HG02885 (cell line): ENCODE measurements at regions not wholly inside any gene's neighbourhood (a gene's known extent, or its start where the extent isn't known, plus 50 kb on each side); places are given as distances from the start of the nearest gene placed in this dataset.

ENCODE experiments used
- ATAC-seq: cut with Tn5 transposase; IDR thresholded peaks from one replicate; pipeline ENCODE4 v1.9.1; 2021; ENCODE audit warnings: mild to moderate bottlenecking; ENCODE audit not compliant: unreplicated experiment, poor library complexity

DNA sequence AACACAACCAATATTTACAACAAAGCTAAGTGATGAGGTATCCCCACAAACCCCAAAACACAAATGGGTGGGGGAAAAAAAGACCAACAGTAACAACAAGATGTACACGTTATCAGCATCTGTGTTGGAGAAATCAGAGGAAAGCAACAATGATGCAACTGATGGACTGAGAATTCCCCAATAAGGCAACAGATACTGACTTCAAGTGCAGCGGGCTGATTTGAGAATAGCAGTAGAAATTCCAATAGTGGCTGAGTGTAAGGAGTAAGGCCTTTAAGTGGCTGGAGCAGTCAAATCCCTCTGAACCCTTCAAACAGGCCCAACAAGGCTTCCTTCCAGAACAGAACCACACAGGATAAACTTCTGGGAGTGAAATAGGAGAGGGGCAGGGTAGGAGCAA lies 97.6 kb downstream of the TM2D1 start:
- no peak for ATAC-seq

DNA sequence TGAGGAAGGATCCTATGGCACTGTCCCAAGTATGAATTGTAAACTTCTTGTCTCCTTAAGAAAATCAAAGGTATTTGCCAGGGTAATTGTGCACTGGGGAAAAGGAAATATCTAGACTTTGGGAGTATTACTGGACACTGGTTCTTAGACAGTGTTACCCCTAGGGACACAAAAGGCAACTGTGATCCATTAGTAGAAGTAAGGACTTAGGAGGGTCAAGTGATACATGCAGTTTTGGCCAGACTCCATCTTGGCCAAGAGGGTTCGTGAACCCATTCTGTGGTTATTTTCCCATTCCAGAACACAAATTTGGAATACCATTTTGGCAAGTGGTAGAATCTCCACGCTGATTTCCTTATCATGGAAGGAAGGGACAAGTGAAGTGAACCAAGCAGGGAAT lies 98.1 kb downstream of the TM2D1 start:
- no peak for ATAC-seq

GRCh38 chr1:61623852-61624251 lies 101.1 kb downstream of the TM2D1 start:
- ATAC-seq, result no peak

DNA sequence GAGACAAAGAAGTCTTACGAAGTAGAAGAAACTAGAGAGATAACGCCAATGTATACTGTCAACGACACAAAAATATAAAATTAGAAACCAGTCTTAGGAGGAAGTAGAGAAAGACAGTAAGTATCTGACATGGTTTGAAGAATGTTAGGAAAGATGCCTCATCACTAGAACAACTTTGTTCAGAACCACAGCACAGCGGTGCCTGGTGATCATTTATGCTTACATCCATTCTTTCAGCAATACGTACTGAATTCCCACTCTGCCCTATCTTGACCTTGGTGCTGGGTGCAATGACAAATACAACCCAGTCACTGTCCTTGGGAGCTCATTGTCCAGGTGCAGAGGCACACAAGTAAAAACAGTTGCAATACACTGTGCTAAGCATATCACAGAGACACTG lies 104.4 kb downstream of the TM2D1 start:
- ATAC-seq, result no peak

- ATAC-seq, result no peak
Observed at GRCh38 chr1:61618755-61619154, 106.2 kb downstream of the TM2D1 start.

- ATAC-seq, result no peak
Observed at GRCh38 chr1:61618193-61618592, 106.7 kb downstream of the TM2D1 start.

- ATAC-seq, result no peak
Observed at GRCh38 chr1:61616830-61617229, 108.1 kb downstream of the TM2D1 start.

DNA sequence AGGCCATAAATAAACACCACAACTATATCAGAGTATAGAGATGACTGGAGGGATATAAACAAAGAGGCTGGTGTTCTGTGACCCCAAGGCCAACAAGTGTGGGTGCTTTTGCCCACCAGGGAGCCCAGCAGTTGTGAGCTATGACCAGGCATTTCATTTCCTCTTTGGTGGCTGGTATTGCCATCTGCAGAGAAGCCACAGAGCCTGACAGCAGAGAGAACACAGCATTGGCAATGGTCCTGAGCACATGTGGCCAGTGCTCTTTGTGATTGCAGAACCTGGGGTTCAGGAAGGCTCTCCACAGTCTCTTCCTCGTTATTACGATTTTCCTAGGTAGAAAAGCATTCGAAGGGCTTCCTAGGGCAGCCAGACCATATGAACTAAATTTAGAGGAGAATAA lies 112.3 kb downstream of the TM2D1 start:
- no peak for ATAC-seq

- ATAC-seq, result no peak
Observed at GRCh38 chr1:61609040-61609439, 115.9 kb downstream of the TM2D1 start.

- ATAC-seq, result no peak
Observed at GRCh38 chr1:61607448-61607847, 117.5 kb downstream of the TM2D1 start.

DNA sequence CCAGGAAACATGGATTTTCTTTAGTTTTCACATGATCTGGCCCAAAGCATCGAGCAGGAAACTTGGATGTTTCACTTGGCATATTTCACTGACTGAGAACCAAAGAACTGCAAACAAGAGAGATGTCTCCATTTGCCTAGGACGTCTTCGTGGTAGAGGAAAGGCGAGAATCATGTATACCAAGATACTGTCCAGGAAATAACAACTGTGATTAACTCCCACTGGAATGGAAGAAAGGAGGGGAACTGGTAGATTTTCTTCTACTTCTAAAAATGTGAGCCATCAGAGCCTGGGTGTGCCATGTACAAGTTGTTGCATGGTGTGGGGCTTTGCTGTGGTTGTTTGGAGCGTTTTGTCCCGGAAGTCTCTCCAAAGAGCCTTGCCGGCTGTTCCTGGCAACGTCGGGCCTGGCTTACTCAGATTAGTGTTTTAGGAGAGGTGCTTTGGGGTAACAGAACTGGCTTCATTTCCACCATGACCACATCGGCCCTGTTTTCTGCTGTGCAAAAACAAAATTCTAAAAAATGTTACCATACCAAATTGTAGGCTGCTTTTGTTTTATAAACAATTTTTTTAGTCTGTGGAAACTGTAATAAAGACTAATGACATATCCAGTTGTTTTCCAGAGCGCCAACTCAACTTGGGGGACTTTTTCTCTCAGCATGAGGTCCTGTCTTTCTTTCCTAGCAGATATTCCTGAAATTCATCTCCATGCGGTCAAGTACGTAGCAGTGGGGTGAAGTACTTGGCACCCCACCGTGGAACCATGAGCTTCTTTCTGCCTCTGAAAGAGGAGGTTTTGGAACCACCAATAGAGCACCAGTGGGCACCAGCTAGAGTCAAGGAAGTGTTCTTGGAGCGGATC lies 118.3 kb downstream of the TM2D1 start:
- ATAC-seq, result no peak

GRCh38 chr1:61605607-61606321 lies 119.2 kb downstream of the TM2D1 start:
- no peak for ATAC-seq

DNA sequence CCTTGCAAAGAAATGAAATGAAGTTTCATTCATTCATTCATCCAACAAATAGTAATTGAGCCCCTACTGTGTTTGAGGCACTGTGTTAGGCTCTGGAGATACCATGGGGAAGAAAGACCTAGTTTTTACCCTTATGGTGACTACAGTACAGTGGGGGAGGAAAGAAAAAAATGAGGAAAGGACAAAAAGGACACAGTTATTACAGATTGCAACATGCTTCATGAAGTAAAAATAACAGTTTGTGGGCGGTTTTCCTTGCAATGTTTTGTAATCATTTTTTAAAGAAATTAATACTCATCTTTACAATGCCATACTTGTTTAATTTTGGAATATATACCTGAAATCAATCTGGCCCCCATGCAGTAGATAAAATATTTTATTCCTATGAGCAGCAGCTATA lies 120.3 kb downstream of the TM2D1 start:
- no peak for ATAC-seq

GRCh38 chr1:61604261-61604660 lies 120.7 kb downstream of the TM2D1 start:
- no peak for ATAC-seq

GRCh38 chr1:61602663-61603062 lies 122.3 kb downstream of the TM2D1 start:
- ATAC-seq, result no peak

DNA sequence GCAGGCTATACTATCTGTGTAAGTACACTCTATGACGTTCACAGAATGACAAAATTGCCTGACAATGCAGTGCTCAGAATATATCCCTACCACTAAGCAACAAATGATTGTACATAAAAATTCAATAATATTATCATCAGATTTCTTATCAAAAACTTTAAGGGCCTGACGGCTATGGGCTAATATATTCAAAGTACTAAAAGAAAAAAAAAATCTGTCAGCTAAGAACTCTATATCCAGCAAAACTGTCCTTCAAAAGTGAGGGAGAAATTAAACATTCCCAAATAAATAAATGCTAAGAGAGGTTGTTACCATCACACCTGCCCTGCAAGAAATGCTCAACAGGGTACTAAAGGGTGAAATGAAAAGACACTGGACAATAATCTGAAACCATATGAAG lies 127.3 kb downstream of the TM2D1 start:
- ATAC-seq, result no peak

- ATAC-seq, result no peak
Observed at GRCh38 chr1:61593331-61593730, 131.6 kb downstream of the TM2D1 start.

GRCh38 chr1:61591351-61591750 lies 133.6 kb downstream of the TM2D1 start:
- no peak for ATAC-seq

DNA sequence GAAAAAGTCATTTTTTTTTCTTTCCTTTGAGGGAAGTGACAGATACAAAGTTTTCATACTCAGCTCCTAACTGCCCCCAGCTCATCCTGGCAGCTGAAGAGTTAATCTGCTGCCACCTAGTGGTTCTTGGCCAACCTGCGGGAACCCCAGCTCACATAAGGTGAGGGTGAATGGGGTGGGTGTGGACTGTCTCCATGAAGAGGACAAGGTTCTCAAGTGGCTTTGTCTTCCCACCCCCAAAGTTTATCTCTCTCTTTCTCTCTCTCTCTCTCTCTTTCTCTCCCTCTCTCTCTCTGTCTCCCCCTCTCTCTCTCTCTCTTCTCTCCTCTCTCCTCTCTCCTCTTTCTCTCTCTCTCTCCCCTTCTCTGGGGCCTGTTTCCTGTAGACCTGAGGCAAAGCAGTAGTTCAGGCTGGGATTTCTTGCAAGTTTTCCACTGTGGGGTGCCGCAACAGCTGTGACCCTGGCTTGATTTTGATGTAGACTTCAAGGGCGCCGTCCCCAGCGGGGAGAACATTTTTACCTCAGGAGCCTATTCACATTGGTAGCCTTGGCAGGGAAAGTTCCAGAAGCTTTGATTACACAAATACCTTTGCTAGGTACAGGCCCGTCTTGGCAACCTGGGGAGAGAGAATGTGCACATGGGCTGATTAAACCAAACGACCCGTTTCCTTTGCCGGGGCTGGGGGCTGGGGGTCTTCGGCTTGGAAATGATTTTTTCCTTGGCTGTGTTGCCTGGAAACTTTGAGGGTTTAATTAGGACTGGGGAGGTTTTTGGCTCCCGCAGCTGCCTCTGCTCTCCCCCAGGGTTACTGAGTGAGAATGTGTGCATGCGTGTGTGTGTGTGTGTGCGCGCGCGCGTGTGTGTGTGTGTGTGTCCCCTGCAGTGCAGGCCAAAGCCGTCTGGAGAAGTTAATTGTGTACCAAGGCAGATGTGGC lies 135.9 kb downstream of the TM2D1 start:
- ATAC-seq, result peak; percentile 97

DNA sequence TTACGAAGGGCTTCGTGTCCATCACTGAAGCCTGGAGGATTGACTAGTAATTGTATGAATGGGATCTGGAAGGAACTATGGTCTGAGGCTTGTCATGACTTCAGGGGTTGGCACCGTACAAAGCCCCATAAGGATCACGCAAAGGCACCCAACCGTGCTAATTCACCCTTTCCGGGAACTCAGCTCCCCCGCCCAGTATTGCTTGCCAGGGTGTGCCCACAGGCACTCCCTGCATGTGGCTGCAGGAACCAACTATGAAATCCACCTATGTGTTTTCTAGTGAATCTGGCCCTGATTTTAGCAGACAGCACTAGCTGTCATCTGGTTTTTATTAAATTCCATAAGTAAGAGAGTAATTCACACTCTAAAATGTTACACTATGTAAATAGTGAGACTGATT lies 139.2 kb downstream of the TM2D1 start:
- no peak for ATAC-seq

GRCh38 chr1:61583703-61584102 lies 141.2 kb downstream of the TM2D1 start:
- ATAC-seq, result no peak
